OCI-LY1 (cell line): ENCODE measurements at regions not wholly inside any gene's neighbourhood (a gene's known extent, or its start where the extent isn't known, plus 50 kb on each side); places are given as distances from the start of the nearest gene placed in this dataset.

Source experiments
- H2AFZ ChIP-seq: fragments of 200-600 bp; sonication (generic), shearing (Covaris generic); 2 replicates; pipeline ENCODE4 v1.6.0; 2014; ENCODE audit warnings: antibody characterized with exemption, mild to moderate bottlenecking, low read length
- H3F3A ChIP-seq: fragments of 200-600 bp; sonication (generic), shearing (Covaris generic); 2 replicates; pipeline ENCODE4 v1.6.0; 2014; ENCODE audit warnings: mild to moderate bottlenecking, antibody characterized with exemption, low read length, moderate library complexity; ENCODE audit not compliant: insufficient read depth
- H3K27ac ChIP-seq: fragments of 200-600 bp; sonication (generic); 2 replicates; pipeline ENCODE4 v1.5.1; 2014; ENCODE audit warnings: low read length, mixed run types, mild to moderate bottlenecking, low read depth; ENCODE audit not compliant: poor library complexity, severe bottlenecking
- H3K27me3 ChIP-seq: fragments of 200-600 bp; sonication (generic); 2 replicates; pipeline ENCODE4 v1.6.0; 2014; ENCODE audit warnings: antibody characterized with exemption, mild to moderate bottlenecking, low read length, moderate library complexity; ENCODE audit not compliant: insufficient read depth
- H3K36me3 ChIP-seq: fragments of 200-600 bp; sonication (generic); 2 replicates; pipeline ENCODE4 v1.6.1; 2014; ENCODE audit warnings: mild to moderate bottlenecking, antibody characterized with exemption, low read length, moderate library complexity, mixed read lengths; ENCODE audit not compliant: insufficient read depth
- H3K4me1 ChIP-seq: fragments of 200-600 bp; sonication (generic); 2 replicates; pipeline ENCODE4 v1.5.1; 2014; ENCODE audit warnings: mild to moderate bottlenecking, low read length, moderate library complexity; ENCODE audit not compliant: insufficient read depth, severe bottlenecking
- H3K4me2 ChIP-seq: fragments of 200-600 bp; sonication (generic), shearing (Covaris generic); 2 replicates; pipeline ENCODE4 v1.6.1; 2014; ENCODE audit warnings: low read length
- H3K4me3 ChIP-seq: fragments of 200-600 bp; sonication (generic); 2 replicates; pipeline ENCODE4 v1.5.1; 2014; ENCODE audit warnings: low read length, low read depth, mild to moderate bottlenecking, mixed read lengths; ENCODE audit not compliant: poor library complexity, severe bottlenecking
- H3K79me2 ChIP-seq: fragments of 200-600 bp; shearing (Covaris generic); 2 replicates; pipeline ENCODE4 v1.6.1; 2016; ENCODE audit warnings: mixed run types, low read length, mixed read lengths; ENCODE audit not compliant: insufficient read depth
- H3K9ac ChIP-seq: fragments of 200-600 bp; sonication (generic), shearing (Covaris generic); 2 replicates; pipeline ENCODE4 v1.6.1; 2014; ENCODE audit warnings: mild to moderate bottlenecking, low read length, mixed read lengths
- H3K9me2 ChIP-seq: fragments of 200-600 bp; sonication (generic), shearing (Covaris generic); 2 replicates; pipeline ENCODE4 v1.6.1; 2014; ENCODE audit warnings: low read depth, mild to moderate bottlenecking, low read length, mixed read lengths
- H3K9me3 ChIP-seq: fragments of 200-600 bp; shearing (Covaris generic); 2 replicates; pipeline ENCODE4 v1.6.1; 2014; ENCODE audit warnings: low read length, mixed read lengths
- H4K20me1 ChIP-seq: fragments of 200-600 bp; sonication (generic), shearing (Covaris generic); 2 replicates; pipeline ENCODE4 v1.6.0; 2016; ENCODE audit warnings: mild to moderate bottlenecking, low read length; ENCODE audit not compliant: insufficient read depth
- CTCF ChIP-seq: fragments of 200-600 bp; sonication (generic), shearing (Covaris generic); IDR thresholded peaks from 2 replicates; pipeline ENCODE4 v1.5.1; 2017; ENCODE audit warnings: mild to moderate bottlenecking, antibody characterized with exemption, low read length, moderate library complexity, mixed read lengths
- EZH2 ChIP-seq: fragments of 200-600 bp; sonication (generic), shearing (Covaris generic); IDR thresholded peaks from 2 replicates; pipeline ENCODE4 v1.8.0; 2017; ENCODE audit warnings: borderline replicate concordance, mixed run types, mild to moderate bottlenecking, antibody characterized with exemption, low read length, moderate library complexity, mixed read lengths

GRCh38 chr1:4213366-4213973 is 313.4 kb upstream of the C1orf174 start:
- Histone ChIP-seq H3K4me3 (no peak overlapping the region), H4K20me1 (no peaks in the 10 kb centered on the region), H3K9ac (no peak overlapping the region), H3K27me3 (peaks cover 12% of the 10 kb centered on the region), H3K9me3 (no peaks in the 10 kb centered on the region), H3K4me1 (no peaks in the 10 kb centered on the region), H3K36me3 (no peaks in the 10 kb centered on the region), H3K79me2 (no peaks in the 10 kb centered on the region), H3K27ac (no peak overlapping the region), H3K9me2 (no peaks in the 10 kb centered on the region), H3K4me2 (no peak overlapping the region), H2AFZ (no peak overlapping the region), H3F3A (no peaks in the 10 kb centered on the region)
- TF ChIP-seq CTCF (no peak), EZH2 (no peak)

GRCh38 chr1:4214826-4215225 is 314.8 kb upstream of the C1orf174 start:
- Histone ChIP-seq H3K36me3 (no peaks in the 10 kb centered on the region), H2AFZ (no peak overlapping the region)

GRCh38 chr1:4215391-4215790 is 315.3 kb upstream of the C1orf174 start:
- H3K27me3 ChIP-seq = peaks cover 17% of the 10 kb centered on the region
- H3K9me3 ChIP-seq = no peaks in the 10 kb centered on the region
- H3K4me2 ChIP-seq = no peak overlapping the region
- no peaks in the 10 kb centered on the region for H3K9me2 ChIP-seq
- H3F3A ChIP-seq = no peaks in the 10 kb centered on the region
- no peaks in the 10 kb centered on the region for H3K79me2 ChIP-seq
- no peaks in the 10 kb centered on the region for H3K36me3 ChIP-seq
- no peak overlapping the region for H3K9ac ChIP-seq
- H4K20me1 ChIP-seq = no peaks in the 10 kb centered on the region
- no peak overlapping the region for H2AFZ ChIP-seq
- no peak for TF ChIP-seq EZH2
- TF ChIP-seq CTCF = no peak
- H3K4me3 ChIP-seq = no peak overlapping the region
- no peaks in the 10 kb centered on the region for H3K4me1 ChIP-seq
- H3K27ac ChIP-seq = no peak overlapping the region

More at GRCh38 chr1:4214826-4215225, 314.8 kb upstream of the C1orf174 start:
- no peaks in the 10 kb centered on the region for H4K20me1 ChIP-seq
- H3K4me2 ChIP-seq = no peak overlapping the region
- H3K9ac ChIP-seq = no peak overlapping the region
- TF ChIP-seq CTCF (no peak), EZH2 (no peak)
- no peaks in the 10 kb centered on the region for H3K79me2 ChIP-seq
- peaks cover 14% of the 10 kb centered on the region for H3K27me3 ChIP-seq
- no peaks in the 10 kb centered on the region for H3K9me2 ChIP-seq
- H3K4me1 ChIP-seq = no peaks in the 10 kb centered on the region
- no peaks in the 10 kb centered on the region for H3K9me3 ChIP-seq
- H3K4me3 ChIP-seq = no peak overlapping the region
- H3F3A ChIP-seq = no peaks in the 10 kb centered on the region
- no peak overlapping the region for H3K27ac ChIP-seq
